Cardiac fibroblast (primary cell): ENCODE measurements at regions not wholly inside any gene's neighbourhood (a gene's known extent, or its start where the extent isn't known, plus 50 kb on each side); places are given as distances from the start of the nearest gene placed in this dataset.

ENCODE experiments used
- DNase-seq, 2 donors: peaks; one replicate each; pipeline versions ENCODE4 v3.0.0 to v3.0.0-alpha.2; 2010; ENCODE audit warnings: low read depth in 2 of 2
- H3K4me3 ChIP-seq, 2 donors: replicated peaks in 1 of 2; 1 replicate in 1 of 2; 2 replicates in 1 of 2; pipeline ENCODE4 v1.5.1; 2011; ENCODE audit warnings: low read depth in 2 of 2, low read length in 2 of 2, mild to moderate bottlenecking in 2 of 2, moderate library complexity in 1 of 2
- CTCF ChIP-seq: IDR thresholded peaks from one replicate; pipeline ENCODE4 v1.5.1; 2011; ENCODE audit warnings: low read depth, mild to moderate bottlenecking, low read length, inconsistent platforms

- H3K4me3 ChIP-seq, result no peak overlapping the region
- DNase-seq, result peak; percentile 38 to 44
- TF ChIP-seq CTCF, result no peak
Observed at GRCh38 chr2:71950256-71951082, 197.2 kb downstream of the CYP26B1 start.

- no peak overlapping the region for H3K4me3 ChIP-seq
- DNase-seq, result no peak
- TF ChIP-seq CTCF, result no peak
Observed at GRCh38 chr2:71949537-71949798, 198.2 kb downstream of the CYP26B1 start.

GRCh38 chr2:71948781-71949536, 198.7 kb downstream of the CYP26B1 start:
- peak; percentile 73 to 75 for DNase-seq
- no peak for TF ChIP-seq CTCF
- H3K4me3 ChIP-seq, result no peak overlapping the region

- TF ChIP-seq CTCF, result no peak
- no peak for DNase-seq
Observed at GRCh38 chr2:71947809-71948208, 199.9 kb downstream of the CYP26B1 start.

GRCh38 chr2:71945603-71945959, 202.1 kb downstream of the CYP26B1 start:
- no peak overlapping the region for H3K4me3 ChIP-seq
- no peak for TF ChIP-seq CTCF
- no peak for DNase-seq

More at GRCh38 chr2:71947809-71948208, 199.9 kb downstream of the CYP26B1 start:
- H3K4me3 ChIP-seq, result no peak overlapping the region

- no peak for DNase-seq
- no peak overlapping the region for H3K4me3 ChIP-seq
- TF ChIP-seq CTCF, result no peak
Observed at GRCh38 chr2:71944806-71945602, 202.7 kb downstream of the CYP26B1 start.
